ENCODE measurements at regions not wholly inside any gene's neighbourhood (a gene's known extent, or its start where the extent isn't known, plus 50 kb on each side); places are given as distances from the start of the nearest gene placed in this dataset.
"Not testable (repeated sequence)": the region's sequence is repeated elsewhere in the genome, so short reads cannot be mapped to it uniquely, and the experiment has no call there.

DNA sequence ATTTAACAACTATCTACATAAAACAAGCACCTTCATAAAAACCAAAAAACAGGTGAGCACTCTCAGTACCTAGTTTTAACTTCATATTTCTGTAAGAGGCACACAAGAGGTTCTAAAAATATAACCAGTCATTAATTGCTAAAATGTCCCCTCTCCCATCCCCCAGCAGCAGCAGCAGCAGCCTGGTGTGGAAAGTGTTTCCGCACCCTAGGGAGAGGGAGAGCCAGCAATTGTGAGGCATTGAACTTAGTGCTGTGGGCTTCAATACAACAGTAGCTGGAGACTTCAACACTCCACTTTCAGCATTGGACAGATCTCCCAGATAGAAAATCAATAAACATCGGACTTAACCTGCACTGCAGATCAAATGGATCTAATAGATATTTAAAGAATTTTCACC, 1158.5 kb downstream of the JRKL start:
- DNase-seq: no peak
- no peak for TF ChIP-seq POLR2A (IDR thresholded peaks at IDR 0.05)
- TF ChIP-seq, protein P1, sequence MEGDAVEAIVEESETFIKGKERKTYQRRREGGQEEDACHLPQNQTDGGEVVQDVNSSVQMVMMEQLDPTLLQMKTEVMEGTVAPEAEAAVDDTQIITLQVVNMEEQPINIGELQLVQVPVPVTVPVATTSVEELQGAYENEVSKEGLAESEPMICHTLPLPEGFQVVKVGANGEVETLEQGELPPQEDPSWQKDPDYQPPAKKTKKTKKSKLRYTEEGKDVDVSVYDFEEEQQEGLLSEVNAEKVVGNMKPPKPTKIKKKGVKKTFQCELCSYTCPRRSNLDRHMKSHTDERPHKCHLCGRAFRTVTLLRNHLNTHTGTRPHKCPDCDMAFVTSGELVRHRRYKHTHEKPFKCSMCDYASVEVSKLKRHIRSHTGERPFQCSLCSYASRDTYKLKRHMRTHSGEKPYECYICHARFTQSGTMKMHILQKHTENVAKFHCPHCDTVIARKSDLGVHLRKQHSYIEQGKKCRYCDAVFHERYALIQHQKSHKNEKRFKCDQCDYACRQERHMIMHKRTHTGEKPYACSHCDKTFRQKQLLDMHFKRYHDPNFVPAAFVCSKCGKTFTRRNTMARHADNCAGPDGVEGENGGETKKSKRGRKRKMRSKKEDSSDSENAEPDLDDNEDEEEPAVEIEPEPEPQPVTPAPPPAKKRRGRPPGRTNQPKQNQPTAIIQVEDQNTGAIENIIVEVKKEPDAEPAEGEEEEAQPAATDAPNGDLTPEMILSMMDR (IDR thresholded peaks at IDR 0.05): no peak
- Histone ChIP-seq H3K4me3 (no peak overlapping the region), H3K27ac (no peak overlapping the region), H3K9me3 (no peaks in the 10 kb centered on the region), H3K4me1 (no peaks in the 10 kb centered on the region), H3K27me3 (no peaks in the 10 kb centered on the region), H3K36me3 (no peaks in the 10 kb centered on the region)

- DNase-seq: no peak
- Histone ChIP-seq H3K9me3 (no peaks in the 10 kb centered on the region), H3K4me1 (no peaks in the 10 kb centered on the region), H3K4me3 (no peak overlapping the region), H3K27ac (no peak overlapping the region), H3K36me3 (no peaks in the 10 kb centered on the region), H3K27me3 (no peaks in the 10 kb centered on the region)
- TF ChIP-seq, protein P1 (IDR thresholded peaks at IDR 0.05): no peak
- no peak for TF ChIP-seq POLR2A (IDR thresholded peaks at IDR 0.05)
These were observed 1167.6 kb downstream of the JRKL start for GRCh38 chr11:97557399-97557798.

GRCh38 chr11:97567801-97568200, 1178.0 kb downstream of the JRKL start:
- no peak for DNase-seq
- Histone ChIP-seq H3K36me3 (no peaks in the 10 kb centered on the region), H3K4me3 (no peak overlapping the region), H3K9me3 (no peaks in the 10 kb centered on the region), H3K27ac (no peak overlapping the region), H3K27me3 (no peaks in the 10 kb centered on the region), H3K4me1 (no peaks in the 10 kb centered on the region)
- TF ChIP-seq, protein P1 (IDR thresholded peaks at IDR 0.05): no peak
- no peak for TF ChIP-seq POLR2A (IDR thresholded peaks at IDR 0.05)

DNA sequence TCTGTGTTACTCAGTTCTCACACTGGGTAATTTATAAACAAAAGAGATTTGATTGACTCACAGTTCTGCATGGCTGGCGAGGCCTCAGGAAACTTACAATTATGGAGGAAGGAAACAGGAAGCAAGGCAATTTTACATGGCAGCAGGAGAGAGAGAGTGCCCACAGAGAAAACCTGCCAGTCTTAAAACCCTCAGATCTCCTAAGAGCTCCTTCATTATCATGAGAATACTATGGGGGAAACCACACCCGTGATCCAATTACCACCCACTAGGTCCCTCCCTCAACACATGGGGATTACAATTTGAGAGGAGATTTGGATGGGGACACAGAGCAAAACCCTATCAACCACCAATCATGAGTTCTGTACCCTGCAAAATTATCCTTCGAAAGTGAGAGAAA, 1180.8 kb downstream of the JRKL start:
- no peak for DNase-seq

DNA sequence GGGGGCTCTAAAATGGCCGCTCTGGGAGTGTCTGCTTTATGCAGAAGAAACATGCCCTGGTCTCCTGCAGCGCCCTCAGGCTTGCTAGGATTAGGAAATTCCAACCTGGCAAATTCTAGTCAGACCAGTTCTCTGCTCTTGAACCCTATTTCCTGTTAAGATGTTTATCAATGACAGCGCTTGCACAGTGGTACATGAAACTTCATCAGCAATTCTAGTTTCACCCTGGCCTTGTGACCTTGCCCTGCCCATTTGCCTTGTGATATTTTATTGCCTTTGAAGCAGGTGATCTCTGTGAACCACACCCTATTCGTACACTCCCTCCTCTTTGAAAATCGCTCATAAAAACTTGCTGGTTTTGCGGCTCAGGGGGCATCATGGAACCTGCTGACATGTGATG, 1184.0 kb downstream of the JRKL start:
- not testable (repeated sequence) for H3K36me3 ChIP-seq, H3K4me1 ChIP-seq, H3K27ac ChIP-seq, H3K4me3 ChIP-seq, H3K9me3 ChIP-seq, DNase-seq, H3K27me3 ChIP-seq

More for the DNA sequence above, 1180.8 kb downstream of the JRKL start:
- Histone ChIP-seq H3K27me3 (no peaks in the 10 kb centered on the region), H3K9me3 (no peaks in the 10 kb centered on the region), H3K27ac (no peak overlapping the region), H3K4me1 (no peaks in the 10 kb centered on the region), H3K4me3 (no peak overlapping the region), H3K36me3 (no peaks in the 10 kb centered on the region)
- TF ChIP-seq, protein P1 (IDR thresholded peaks at IDR 0.05): no peak
- TF ChIP-seq POLR2A (IDR thresholded peaks at IDR 0.05): no peak

GRCh38 chr11:97574976-97575665, 1185.3 kb downstream of the JRKL start:
- DNase-seq: no peak
- no peak overlapping the region for H3K4me3 ChIP-seq
- H3K4me1 ChIP-seq: no peaks in the 10 kb centered on the region
- H3K27ac ChIP-seq: no peak overlapping the region
- no peaks in the 10 kb centered on the region for H3K36me3 ChIP-seq
- H3K27me3 ChIP-seq: no peaks in the 10 kb centered on the region
- peaks cover 0 to 5% (median 0%) of the 10 kb centered on the region in 4 donors for H3K9me3 ChIP-seq
- no peak for TF ChIP-seq POLR2A (IDR thresholded peaks at IDR 0.05)
- TF ChIP-seq, protein P1 (IDR thresholded peaks at IDR 0.05): no peak

All from Peyer's patch (tissue), 4 donors.